ENCODE measurements at regions not wholly inside any gene's neighbourhood (a gene's known extent, or its start where the extent isn't known, plus 50 kb on each side); places are given as distances from the start of the nearest gene placed in this dataset.
"Not testable (repeated sequence)": the region's sequence is repeated elsewhere in the genome, so short reads cannot be mapped to it uniquely, and the experiment has no call there.

DNA sequence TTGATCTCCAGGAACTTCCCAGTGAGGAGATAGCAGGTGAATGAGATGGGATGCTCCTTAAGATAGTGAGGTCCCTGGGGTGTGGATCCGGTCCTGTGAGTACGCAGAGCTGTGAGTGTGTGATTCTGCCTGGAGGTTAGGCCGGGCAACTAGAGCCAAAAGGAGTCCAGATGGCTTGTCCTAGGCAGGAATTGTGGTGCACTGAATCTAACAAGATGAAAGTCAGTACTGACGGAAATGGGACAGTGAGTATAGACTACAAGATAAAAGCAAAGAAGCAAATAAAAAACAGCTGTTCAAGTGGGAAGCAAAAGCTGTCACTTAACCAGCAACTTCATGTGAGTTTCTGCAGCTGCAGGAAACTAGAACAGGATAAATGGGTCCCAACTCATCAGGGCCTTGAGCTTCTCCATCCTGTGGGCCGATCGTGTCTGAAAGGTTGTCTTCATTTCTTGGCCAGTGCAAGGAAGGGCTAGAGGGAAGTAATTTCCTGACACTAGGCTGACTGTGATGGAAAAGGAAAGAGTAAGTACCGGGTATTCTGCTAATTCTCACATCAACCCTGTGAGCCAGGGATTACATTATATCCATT lies 74.2 kb downstream of the ARHGAP11B start:
- TF ChIP-seq CTCF, POLR2A (IDR thresholded peaks at IDR 0.05): not testable (repeated sequence)
